HepG2 (cell line): ENCODE measurements at regions not wholly inside any gene's neighbourhood (a gene's known extent, or its start where the extent isn't known, plus 50 kb on each side); places are given as distances from the start of the nearest gene placed in this dataset.

ENCODE experiments used
- ATF7 ChIP-seq, 2 experiments: fragments of 450-650 bp in 1 of 2; sonication (generic) in 1 of 2; formaldehyde crosslinking in 1 of 2; IDR thresholded peaks; 2 replicates each; pipeline versions ENCODE4 v1.4.0 to v1.6.1; 2016 to 2020; ENCODE audit warnings: antibody characterized with exemption in 1 of 2, mild to moderate bottlenecking in 1 of 2, missing genetic modification reagents in 1 of 2
- BRCA1 ChIP-seq: sonication (generic); formaldehyde crosslinking; IDR thresholded peaks from 2 replicates; pipeline ENCODE4 v1.4.0; 2020; ENCODE audit warnings: missing genetic modification reagents
- CHD4 ChIP-seq: fragments of 200-600 bp; sonication (generic); IDR thresholded peaks from 2 replicates; pipeline ENCODE4 v1.7.0; 2017; ENCODE audit warnings: mild to moderate bottlenecking, low read length, borderline replicate concordance
- ETS1 ChIP-seq: sonication (generic); formaldehyde crosslinking; IDR thresholded peaks from 2 replicates; pipeline ENCODE4 v1.4.0; 2020; ENCODE audit warnings: missing genetic modification reagents
- FOXP4 ChIP-seq: sonication (generic); formaldehyde crosslinking; IDR thresholded peaks from 2 replicates; pipeline ENCODE4 v1.4.0; 2020; ENCODE audit warnings: missing genetic modification reagents
- HDAC2 ChIP-seq: sonication (generic); formaldehyde crosslinking; IDR thresholded peaks from 2 replicates; pipeline ENCODE4 v1.4.0; 2020; ENCODE audit warnings: missing genetic modification reagents
- HNRNPLL ChIP-seq: fragments of 200-400 bp; formaldehyde crosslinking; IDR thresholded peaks from 2 replicates; pipeline ENCODE4 v1.6.1; 2017; ENCODE audit warnings: mild to moderate bottlenecking, low read depth, low read length; ENCODE audit not compliant: poor library complexity, severe bottlenecking
- IRF9 ChIP-seq: sonication (generic); formaldehyde crosslinking; IDR thresholded peaks from 2 replicates; pipeline ENCODE4 v1.8.0; 2022; ENCODE audit warnings: missing genetic modification reagents, mild to moderate bottlenecking, borderline replicate concordance
- MZF1 ChIP-seq: sonication (generic); formaldehyde crosslinking; IDR thresholded peaks from 2 replicates; pipeline ENCODE4 v1.8.1; 2023; ENCODE audit warnings: mild to moderate bottlenecking, missing genetic modification reagents, borderline replicate concordance
- POGK ChIP-seq: sonication (generic); formaldehyde crosslinking; conservative IDR thresholded peaks from 2 replicates; pipeline ENCODE4 v1.8.0; 2022; ENCODE audit warnings: mild to moderate bottlenecking, moderate library complexity, missing genetic modification reagents
- RBAK ChIP-seq: sonication (generic); formaldehyde crosslinking; IDR thresholded peaks from 2 replicates; pipeline ENCODE4 v1.5.1; 2020; ENCODE audit warnings: mild to moderate bottlenecking, missing genetic modification reagents
- RFX1 ChIP-seq: fragments of 450-650 bp; IDR thresholded peaks from 2 replicates; pipeline ENCODE4 v1.6.1; 2017
- RFX5 ChIP-seq: IDR thresholded peaks from 2 replicates; pipeline ENCODE4 v1.6.1; 2011; ENCODE audit warnings: low read depth, low read length, improper control_type of control experiment
- SATB2 ChIP-seq: sonication (generic); formaldehyde crosslinking; IDR thresholded peaks from 2 replicates; pipeline ENCODE4 v1.5.0; 2020; ENCODE audit warnings: missing genetic modification reagents
- THYN1 ChIP-seq: sonication (generic); formaldehyde crosslinking; IDR thresholded peaks from 2 replicates; pipeline ENCODE4 v1.8.1; 2023; ENCODE audit warnings: low read depth, mild to moderate bottlenecking, moderate library complexity, missing genetic modification reagents, borderline replicate concordance
- YY1 ChIP-seq: IDR thresholded peaks from 2 replicates; pipeline ENCODE4 v1.6.1; 2011; ENCODE audit warnings: low read length, low read depth, moderate library complexity, mild to moderate bottlenecking; ENCODE audit not compliant: insufficient read depth, insufficient replicate concordance
- ZBTB7A ChIP-seq: sonication (generic); formaldehyde crosslinking; IDR thresholded peaks from 2 replicates; pipeline ENCODE4 v1.8.0; 2022; ENCODE audit warnings: mild to moderate bottlenecking, missing genetic modification reagents
- ZKSCAN1 ChIP-seq: fragments of 150-350 bp; IDR thresholded peaks from 2 replicates; pipeline ENCODE4 v1.6.1; 2014; ENCODE audit warnings: low read length
- ZNF138 ChIP-seq: sonication (generic); formaldehyde crosslinking; IDR thresholded peaks from 2 replicates; pipeline ENCODE4 v1.5.0; 2020; ENCODE audit warnings: mild to moderate bottlenecking, low read depth, missing genetic modification reagents
- ZNF260 ChIP-seq: sonication (generic); formaldehyde crosslinking; IDR thresholded peaks from 2 replicates; pipeline ENCODE4 v1.4.0; 2020; ENCODE audit warnings: missing genetic modification reagents, low read depth, mild to moderate bottlenecking, borderline replicate concordance
- ZNF282 ChIP-seq: fragments of 450-650 bp; IDR thresholded peaks from 2 replicates; pipeline ENCODE4 v1.6.1; 2018; ENCODE audit not compliant: partially characterized antibody
- ZNF44 ChIP-seq: sonication (generic); formaldehyde crosslinking; IDR thresholded peaks from 2 replicates; pipeline ENCODE4 v1.5.1; 2020; ENCODE audit warnings: mild to moderate bottlenecking, missing genetic modification reagents
- ZNF549 ChIP-seq: sonication (generic); formaldehyde crosslinking; IDR thresholded peaks from 2 replicates; pipeline ENCODE4 v1.5.0; 2020; ENCODE audit warnings: missing genetic modification reagents
- ZNF598 ChIP-seq: sonication (generic); formaldehyde crosslinking; IDR thresholded peaks from 2 replicates; pipeline ENCODE4 v1.5.1; 2020; ENCODE audit warnings: mild to moderate bottlenecking, missing genetic modification reagents, borderline replicate concordance

- TF ChIP-seq FOXP4 (CRISPR knock-in tag) = peak; percentile 98
- no peak; the same call in 1 of the 2 replicates for TF ChIP-seq POGK (CRISPR knock-in tag)
- no peak for TF ChIP-seq CHD4
- no peak for TF ChIP-seq RBAK (CRISPR knock-in tag)
- TF ChIP-seq RFX5 = 0 out of 2 replicates have a peak, but pooled peaks have one; percentile 12
- no peak for TF ChIP-seq SATB2 (CRISPR knock-in tag)
- no peak for TF ChIP-seq ZNF282
- no peak for TF ChIP-seq ETS1 (CRISPR knock-in tag)
- TF ChIP-seq MZF1 (CRISPR knock-in tag) = no peak
- TF ChIP-seq YY1 = peak; percentile 46
- TF ChIP-seq HDAC2 = peak; percentile 98
- TF ChIP-seq ZKSCAN1 = no peak
- 0 out of 2 replicates have a peak, but pooled peaks have one; percentile 23 for TF ChIP-seq ATF7 (IDR thresholded peaks at IDR 0.05)
- no peak for TF ChIP-seq ATF7 (CRISPR knock-in tag; IDR thresholded peaks at IDR 0.05)
- TF ChIP-seq IRF9 (CRISPR knock-in tag) = 0 out of 2 replicates have a peak, but pooled peaks have one; percentile 29
- peak; percentile 71; the same call in 1 of the 2 replicates for TF ChIP-seq RFX1
- TF ChIP-seq ZNF260 (CRISPR knock-in tag) = no peak
- no peak for TF ChIP-seq ZNF598
- no peak for TF ChIP-seq ZNF138 (CRISPR knock-in tag)
- TF ChIP-seq ZBTB7A (CRISPR knock-in tag) = no peak
- TF ChIP-seq ZNF44 (CRISPR knock-in tag) = no peak
- no peak; the same call in 1 of the 2 replicates for TF ChIP-seq BRCA1 (CRISPR knock-in tag)
- no peak for TF ChIP-seq THYN1 (CRISPR knock-in tag)
- TF ChIP-seq HNRNPLL = no peak
- no peak for TF ChIP-seq ZNF549 (CRISPR knock-in tag)
These were observed 66.9 kb upstream of the ATF7IP2 start (continued) for GRCh38 chr16:10318798-10319500.
